ENCODE measurements at regions not wholly inside any gene's neighbourhood (a gene's known extent, or its start where the extent isn't known, plus 50 kb on each side); places are given as distances from the start of the nearest gene placed in this dataset.

DNA sequence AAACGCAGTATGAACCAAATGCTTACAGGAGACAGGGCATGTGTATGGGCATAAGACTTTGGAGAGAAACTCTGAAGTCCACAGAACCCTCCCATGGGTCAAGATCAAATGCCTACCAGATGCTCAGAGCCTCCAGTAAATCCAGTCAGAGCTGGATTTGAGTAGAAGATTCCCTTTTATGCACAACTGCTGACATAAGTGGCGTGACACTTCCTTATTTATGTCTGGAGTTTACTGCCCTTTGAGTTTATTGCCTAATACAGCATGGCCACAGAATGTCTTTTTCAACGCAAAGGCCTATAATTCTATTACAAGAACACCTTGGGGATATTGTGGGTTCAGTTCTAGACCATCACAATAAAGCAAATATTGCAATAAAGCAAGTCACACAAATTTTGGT lies 220.0 kb upstream of the FOXQ1 start:
- DNase-seq (ENCODE audit: low read depth in 2 of 2): no peak

DNA sequence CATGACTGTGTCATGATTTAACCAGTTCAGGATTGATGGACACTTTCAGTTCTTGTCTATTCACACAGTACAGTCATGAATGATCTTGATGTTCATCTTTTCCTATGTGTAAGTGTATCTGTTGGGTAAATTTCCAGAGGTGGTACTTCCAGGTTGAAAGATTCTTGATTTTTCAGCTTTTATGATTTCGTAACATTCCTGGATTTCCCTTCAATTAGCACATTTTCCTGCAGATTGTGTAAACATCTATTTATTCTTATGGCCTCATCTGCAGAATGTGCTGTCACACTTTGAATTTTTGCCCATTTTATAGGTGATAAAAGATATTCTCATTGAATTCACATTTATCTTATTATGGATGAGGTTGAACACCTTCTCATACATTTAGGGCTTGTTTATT lies 222.0 kb upstream of the FOXQ1 start:
- no peak for DNase-seq (ENCODE audit: low read depth in 2 of 2)

DNA sequence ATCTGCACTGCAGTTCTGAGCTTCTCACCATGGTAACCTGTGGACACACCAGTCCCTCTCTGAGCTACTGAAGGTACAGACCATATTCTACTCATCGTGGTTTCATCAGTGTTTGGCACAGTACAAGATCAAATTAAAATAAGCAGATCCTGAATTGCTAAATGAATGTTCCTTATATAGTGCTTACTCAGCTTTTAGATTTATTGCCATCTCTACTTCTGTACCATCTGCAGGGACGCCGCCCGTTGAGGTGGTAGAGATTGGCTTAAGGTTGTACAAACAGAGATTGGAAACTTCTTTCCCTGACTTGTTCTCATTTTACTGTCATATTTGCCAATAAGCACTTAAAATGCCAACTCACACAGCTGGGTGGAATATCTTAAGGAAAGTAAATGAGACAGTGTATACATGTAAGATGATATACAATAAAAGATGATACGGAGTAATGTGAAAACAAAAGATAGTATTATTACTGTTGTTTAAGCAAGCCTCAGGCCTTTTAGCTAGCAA lies 223.4 kb upstream of the FOXQ1 start:
- DNase-seq (ENCODE audit: low read depth in 2 of 2): no peak

DNA sequence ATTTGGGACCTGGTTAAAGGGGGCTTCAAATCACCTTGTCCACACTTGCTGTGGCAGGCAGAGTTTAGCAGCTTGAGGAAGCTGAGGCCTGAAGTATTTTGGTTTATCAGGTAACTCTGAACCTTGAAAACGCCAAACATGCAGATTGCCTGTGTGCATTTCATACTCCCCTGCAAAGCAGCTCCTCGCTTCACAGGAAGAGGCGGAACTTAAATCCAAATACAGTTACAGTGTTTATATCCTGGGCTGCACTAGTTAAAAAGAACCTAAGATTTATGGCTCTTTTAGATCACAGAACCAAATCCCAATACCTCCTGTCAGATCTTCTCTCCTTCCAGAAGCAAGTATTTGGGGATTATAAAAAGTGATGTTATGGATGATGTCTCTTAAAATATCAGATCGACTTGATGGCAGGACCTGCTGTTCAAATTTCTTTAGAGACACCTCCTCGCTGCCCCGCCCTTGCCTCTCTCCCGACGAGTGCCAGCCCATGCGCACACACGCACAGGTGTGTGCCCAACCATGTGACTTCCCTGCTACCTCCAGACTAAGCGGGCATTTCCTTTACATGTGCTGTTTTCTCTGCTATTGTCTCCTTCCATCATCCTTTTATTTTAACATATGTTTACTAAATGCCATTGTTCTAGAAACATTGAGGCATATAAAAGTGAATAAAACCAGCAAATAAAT lies 224.6 kb upstream of the FOXQ1 start:
- no peak for DNase-seq (ENCODE audit: low read depth in 2 of 2)

DNA sequence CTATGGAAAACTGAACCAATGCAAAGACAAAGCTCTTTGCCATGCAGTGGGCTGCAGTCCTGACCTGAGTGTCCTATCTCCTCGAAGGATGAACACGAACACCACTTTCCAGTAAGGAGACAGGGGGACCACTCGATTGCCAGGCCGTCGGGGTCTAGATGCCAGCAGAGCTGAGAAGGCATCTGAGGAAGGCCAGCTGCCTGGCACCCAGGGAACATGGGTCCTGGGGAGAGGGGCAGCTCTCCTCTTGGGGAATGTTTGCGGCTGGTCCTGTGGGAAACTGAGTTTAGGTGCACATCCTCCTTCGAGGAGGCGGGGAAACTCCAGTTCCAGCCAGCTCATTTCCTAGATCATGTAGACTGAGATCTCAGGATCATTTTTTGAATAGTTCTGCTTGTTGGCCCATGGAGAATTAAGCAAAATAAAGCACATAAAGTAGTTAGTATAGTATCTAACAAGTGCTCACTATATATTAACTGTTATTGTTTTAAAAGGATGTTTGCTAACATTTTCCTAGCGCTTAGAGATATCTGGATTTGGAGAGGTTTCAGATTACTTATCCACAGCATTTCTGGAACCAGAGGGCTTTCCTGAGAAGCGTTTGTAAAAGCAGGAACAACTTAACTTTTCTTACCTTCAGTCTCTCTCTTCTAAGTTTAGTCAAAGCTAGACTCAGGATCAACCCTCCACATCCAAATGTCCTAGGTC lies 225.3 kb upstream of the FOXQ1 start:
- no peak for DNase-seq (ENCODE audit: low read depth in 2 of 2)

DNA sequence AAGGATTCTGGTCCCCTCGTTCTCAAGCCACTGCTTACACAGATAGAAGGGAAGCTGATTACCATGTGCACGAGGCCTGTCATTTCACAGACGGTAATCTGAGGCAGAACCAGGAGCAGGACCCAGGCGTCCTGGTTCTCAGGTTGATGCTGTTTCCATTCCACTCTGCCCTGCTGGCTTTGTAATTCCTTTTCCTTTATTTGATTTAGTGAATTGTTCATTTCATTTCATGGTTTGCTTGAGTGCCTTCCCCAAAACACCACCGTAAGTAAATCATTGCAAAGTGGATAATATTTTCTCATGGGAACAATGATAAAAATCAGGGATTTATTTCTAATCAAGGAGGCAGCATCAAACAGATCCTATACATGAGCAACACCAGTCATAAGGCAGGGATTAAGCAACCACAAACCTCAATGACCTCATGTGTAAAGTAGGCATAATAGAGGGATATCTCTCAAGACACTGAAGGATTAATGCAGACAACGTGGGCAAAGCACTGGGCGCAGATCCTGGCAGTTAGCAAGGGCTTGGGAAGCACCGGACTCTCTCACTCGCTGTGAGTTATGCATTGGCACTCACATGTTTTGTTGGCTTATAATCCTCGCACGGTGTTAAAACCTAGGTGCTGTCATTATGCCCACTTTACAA lies 229.5 kb upstream of the FOXQ1 start:
- no peak for DNase-seq (ENCODE audit: low read depth in 2 of 2)

DNA sequence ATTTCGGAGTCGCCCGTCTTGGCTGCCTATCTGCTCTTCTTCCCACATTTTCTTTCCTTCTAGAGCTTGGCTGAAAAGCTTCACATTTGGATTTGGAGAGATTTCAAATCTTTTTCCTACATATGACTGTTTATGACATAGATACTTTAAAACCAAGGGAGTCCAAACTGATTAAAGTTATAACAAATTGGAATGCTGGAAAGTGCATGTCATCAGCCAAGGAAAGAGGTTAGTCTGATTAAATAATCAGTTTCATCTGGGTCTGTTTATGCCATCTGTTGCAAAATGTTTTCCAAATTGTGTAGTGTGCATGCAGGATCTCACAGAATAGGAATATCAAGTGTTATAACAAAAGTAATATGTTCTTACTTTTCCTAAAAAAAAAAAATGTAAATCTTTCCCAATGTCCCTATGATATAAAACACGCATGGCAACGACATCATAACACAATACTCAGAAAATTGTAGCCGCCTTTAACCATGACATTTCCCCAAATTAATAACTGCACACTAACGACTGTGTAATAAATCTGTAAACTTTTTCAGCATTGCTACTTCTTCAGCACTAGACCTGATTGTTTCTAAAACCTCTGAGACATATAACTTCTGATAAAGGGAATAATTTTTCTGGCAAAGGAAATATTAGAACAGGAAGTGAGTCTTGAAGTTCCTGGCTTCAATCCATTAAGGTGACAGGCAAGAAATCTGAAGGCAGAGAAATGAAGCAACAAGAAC lies 230.2 kb upstream of the FOXQ1 start:
- DNase-seq (ENCODE audit: low read depth in 2 of 2): no peak

DNA sequence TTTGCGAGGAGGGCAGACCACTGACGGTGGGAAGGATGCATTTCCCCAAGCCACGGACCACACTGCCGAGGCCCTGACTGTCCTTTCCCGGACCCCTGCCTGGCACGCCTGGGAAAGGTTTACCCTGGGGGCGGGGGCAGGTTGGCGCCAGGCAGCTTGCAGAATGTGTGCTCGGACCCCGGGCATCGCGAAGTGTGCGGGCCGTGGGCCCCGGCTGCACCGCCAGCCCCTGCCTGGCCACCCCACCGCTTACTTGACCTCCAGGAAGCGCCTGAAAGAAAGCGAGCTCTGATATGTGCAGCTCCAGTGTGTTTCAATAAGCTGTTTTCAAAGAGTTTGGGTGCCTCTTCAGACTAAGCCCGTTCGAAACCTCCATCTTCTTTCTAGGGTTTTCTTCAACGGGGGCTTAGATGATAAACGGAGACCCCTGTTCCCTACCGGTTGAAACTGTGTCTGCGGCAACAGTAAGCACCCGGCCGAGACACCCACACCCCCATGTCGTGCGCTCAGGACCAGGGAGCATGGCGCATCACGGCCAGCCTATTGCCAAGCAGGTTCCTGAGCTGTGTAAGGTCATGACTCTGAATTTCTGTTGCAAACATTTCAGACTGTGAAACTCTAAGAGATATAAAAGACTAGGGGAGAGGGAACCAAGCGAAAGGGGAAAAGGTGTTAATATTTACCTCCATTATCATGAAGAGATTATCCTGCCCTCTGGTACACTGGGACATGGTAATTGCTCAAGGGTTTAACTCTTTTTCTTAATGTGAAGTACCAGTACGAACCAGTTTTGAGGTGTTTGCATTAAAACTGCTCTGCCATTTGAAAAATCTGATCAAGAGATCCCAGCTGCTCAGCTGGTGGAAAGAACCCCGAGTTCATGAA lies 231.2 kb upstream of the FOXQ1 start:
- no peak for DNase-seq (ENCODE audit: low read depth in 2 of 2)

DNA sequence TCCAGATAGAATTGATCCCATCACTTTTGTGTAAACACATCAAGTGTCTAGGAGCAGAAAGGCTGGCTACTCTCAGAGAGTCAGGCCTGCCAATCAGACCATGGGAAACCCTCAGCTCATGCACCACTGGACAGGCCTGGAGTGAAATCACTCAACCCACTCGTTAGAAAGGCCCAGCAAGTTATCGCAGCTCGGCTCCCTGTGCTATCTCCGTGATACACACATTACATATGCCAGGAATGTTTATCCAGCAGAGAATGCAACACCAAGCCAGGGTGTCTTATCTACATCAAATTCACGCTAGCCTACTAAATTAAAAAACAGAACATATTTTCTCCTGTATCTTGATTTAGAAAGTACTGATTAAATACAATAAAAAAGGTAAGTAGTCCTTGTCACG lies 232.4 kb upstream of the FOXQ1 start:
- no peak for DNase-seq (ENCODE audit: low read depth in 2 of 2)

DNA sequence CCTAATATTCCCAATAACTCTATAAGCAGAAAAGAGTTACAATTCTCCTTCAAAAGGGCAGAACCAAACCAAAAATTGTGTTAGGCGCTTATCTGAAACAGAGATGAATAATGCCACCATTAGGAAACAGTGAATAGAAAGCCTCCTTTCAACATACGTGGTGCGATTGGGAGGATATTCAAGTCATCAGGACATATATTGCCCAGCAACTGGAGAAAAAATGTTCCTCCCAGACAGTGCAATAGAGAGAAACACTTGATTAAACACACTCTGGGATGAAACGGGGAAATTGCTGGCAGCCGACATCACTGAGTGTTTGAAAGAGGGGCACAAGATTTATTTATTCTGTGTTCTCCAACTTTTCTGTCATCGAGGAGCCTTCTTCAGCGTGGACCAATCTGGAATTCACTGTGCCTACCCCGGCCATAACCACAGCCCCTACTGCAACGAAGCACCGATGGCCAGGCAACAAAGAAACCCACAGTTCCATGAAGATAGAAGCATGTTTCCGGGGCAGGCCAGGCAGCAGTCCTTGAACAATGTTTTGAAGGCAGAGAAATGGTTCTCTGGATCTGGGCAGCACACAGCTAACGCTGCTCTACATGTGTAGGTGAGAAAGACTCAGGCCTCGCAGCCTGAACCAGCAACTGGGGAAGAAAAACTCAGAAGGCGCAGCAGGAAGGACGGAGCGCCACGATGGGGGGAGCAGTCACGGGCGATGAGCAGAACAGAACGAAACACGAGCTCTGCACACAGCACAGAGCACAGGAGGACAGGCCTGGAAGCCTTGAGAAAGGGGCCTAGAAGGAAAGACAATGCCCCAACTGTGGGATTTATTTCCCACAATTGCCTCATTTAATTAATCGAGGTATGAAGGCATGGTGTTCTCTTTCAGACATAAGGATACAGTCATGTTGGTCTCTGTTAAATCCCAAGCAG lies 234.2 kb upstream of the FOXQ1 start:
- no peak for DNase-seq (ENCODE audit: low read depth in 2 of 2)

DNA sequence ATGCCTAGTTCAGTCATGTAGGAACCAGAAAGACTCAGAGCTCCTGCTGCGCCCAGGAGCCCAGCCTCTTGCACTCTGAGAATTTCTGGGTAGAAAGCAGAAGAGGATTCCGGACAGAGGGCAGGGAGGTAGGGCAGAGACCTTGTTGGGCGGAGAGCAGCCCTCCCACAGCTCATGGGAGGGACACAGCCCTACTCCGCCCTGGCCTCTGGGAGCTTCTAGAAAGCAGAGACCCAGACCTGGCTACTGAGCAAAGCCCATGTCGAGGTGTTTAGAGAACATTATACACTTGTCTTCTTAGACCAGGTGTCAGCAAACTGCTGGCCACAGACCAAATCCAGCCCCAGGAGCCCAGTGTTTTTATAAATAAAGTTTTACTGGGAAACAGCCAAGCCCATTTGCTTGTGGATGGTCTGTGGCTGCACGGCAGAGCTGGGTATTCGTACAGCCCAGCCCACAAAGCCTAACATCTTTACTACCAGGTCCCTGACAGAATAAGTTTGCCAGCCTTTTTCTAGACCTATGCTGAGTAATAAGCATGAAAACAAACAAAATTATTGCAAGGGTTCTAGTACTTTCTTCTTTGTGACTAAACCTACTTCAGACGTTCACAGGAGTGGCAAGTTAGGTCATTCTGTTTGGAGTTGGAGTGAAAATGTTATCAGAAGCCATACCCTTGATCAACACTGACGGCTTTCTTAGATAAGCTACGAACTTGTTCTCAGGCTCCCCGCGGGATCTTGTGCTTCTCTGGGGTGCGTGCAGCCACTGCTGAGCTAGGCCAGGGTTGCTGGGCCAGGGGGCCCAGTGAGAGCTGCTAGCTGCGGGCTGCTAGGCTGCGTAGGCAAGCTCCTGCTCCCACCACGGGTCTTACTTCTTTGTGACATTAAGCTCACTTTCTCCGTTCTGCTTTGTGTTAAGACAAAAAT lies 235.1 kb upstream of the FOXQ1 start:
- no peak for DNase-seq (ENCODE audit: low read depth in 2 of 2)

DNA sequence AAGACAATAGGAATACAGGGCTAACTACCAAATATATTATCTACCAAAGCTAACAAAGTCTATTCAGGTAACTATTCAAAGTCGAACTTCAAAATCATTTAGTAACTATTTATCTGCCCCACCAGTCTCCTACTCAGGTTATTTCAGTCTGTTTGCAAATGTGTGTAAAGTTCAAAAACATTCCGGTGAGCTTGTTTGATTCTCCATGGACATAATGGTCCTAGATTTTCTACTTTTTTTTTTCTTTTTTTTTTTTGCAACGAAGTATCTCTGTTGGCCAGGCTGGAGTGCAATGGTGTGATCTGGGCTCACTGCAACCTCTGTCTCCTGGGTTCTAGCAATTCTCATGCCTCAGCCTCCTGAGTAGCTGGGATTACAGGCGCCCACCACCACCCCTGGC lies 236.0 kb upstream of the FOXQ1 start:
- DNase-seq (ENCODE audit: low read depth in 2 of 2): no peak

DNA sequence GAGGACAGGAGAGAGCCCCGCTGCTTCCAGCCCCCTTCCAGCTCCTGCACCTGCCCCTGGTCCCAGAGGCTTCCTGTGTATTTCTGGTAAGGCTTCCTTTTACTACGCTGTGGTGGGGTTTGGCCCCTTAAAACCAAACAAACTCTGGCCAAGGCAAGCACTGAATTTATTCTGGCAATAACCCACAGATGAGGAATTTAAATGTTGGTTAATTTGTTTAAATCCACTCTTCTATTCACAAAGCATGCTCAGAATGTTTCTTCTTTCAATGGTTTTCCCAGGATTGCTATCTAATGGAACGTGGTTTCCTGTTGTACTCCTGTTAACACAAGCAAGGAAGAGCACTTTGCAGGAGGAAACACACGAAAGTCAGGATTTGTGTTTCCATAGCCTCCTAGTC lies 236.5 kb upstream of the FOXQ1 start:
- no peak for DNase-seq (ENCODE audit: low read depth in 2 of 2)

DNA sequence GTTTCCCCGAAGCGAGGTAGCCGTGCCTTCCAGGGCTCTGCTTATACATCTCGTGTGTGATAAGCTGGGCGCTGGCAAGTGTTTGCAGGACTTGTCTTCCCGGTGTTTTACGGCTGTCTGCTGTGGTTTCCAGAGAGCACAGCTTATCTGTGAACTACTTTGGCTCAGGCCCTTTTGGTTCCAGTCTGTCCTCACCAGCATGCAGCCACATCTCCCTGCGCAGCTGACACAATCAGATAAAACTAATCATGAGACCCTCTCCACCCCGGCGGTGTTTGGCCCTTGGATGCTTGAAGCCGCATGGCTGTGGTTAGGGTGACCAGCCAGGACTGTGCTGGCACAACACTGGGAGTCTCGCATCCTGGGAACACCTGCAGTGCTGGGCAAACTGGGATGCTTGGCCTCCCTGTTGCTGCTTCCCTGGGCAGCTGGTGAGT lies 241.8 kb upstream of the FOXQ1 start:
- no peak for DNase-seq (ENCODE audit: low read depth in 2 of 2)

DNA sequence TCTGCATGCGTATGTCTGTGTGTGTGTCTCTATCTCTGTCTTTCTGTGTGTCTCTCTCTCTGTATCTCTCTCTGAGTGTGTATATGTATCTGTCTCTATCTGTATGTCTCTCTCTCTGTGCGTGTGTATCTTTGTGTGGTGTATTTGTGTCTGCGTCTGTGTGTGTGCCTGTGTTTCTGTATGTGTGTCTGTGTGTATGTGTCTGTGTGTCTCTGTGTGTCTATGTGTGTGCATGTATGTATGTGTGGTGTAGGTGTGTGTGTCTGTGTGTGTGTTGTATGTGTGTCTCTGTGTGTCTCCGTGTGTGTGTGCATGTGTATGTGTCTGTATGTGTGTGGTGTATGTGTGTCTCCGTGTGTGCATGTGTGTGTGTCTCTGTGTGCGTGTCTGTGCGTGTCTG lies 243.0 kb upstream of the FOXQ1 start:
- DNase-seq (ENCODE audit: low read depth in 2 of 2): no peak

DNA sequence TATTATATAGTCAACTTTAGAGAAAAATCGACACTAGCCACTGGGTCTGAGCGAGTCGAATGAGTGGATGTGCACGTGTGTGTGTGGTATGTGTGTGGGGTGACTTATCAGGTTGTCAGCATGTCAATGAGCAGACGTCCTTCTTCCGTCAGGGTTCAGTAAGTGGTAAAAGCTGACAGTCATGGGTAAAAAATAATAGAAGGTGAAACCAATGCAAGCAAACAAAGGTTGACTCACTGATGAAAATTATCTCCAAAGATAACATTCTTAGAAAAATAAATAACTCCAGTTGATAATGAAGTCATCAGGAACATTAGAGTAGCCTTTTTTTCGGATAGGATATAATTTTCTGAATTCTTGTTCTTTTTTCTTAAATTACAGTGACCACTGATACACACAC lies 243.8 kb upstream of the FOXQ1 start:
- no peak for DNase-seq (ENCODE audit: low read depth in 2 of 2)

DNA sequence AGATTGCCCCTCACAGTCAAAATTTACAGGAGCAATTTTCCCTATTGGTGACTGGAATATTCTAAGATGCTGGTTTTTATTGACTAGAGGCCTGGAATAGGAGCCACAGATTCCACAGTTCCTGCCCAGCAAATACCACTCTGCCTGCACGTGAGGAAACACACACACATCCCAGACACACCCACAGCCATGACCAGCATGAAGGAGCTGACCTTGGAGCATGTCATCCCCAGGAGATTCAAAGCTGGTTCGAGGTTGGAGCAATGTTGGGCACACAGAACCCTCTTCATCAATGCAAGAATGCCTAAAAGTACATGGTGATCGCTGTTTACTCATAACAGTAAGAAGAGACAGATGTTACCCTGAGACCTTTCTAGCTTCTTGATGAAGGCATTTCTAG lies 244.6 kb upstream of the FOXQ1 start:
- DNase-seq (ENCODE audit: low read depth in 2 of 2): no peak

DNA sequence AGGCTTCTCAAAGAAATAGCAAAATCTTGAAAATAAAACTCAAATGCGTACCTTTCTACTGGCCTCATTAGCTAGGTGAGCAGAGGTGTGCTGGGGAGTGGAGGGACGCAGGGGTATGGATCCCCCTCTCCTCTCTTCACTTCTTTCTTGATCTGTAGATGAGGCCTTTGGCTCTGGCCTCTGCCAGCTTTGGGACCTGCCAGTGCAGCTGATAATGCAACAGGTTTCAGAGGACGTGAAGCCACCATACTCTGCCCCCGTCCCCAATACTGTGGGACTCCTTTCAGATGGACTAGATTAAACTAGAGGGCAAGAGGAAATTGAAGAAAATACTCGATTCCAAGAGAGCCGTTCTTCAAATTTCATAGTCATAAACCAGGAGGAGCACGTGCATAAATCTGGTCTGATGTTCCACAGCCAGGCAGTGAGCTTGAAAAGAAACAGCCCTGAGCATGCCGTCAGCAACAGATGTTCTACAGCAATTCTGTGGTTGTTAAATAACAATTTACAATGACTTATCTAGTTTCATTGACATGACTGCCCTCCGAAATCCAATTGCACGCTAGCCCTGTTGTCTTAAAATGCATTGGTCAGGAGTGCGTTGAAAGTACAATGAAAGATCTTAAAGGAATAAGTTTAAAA lies 245.3 kb upstream of the FOXQ1 start:
- DNase-seq (ENCODE audit: low read depth in 2 of 2): no peak

All from dermis microvascular lymphatic vessel endothelial cell (primary cell).